Endothelial cell of umbilical vein (primary cell): ENCODE measurements at regions not wholly inside any gene's neighbourhood (a gene's known extent, or its start where the extent isn't known, plus 50 kb on each side); places are given as distances from the start of the nearest gene placed in this dataset.

Experiments
- BruUV-seq: library from RNA; stranded (reverse); fragments of 400-500 nt; replicated peaks from 2 replicates; lab custom pipeline; 2021; lab: Mats Ljungman, UMichigan
- CTCF ChIA-PET: fragments of 300-600, 350-600 bp; sonication (Branson Sonifier 250); formaldehyde crosslinking; loops from one replicate; lab custom pipeline; 2021; ENCODE audit warnings: antibody characterized with exemption, inconsistent platforms; lab: Charles Lee
- POLR2A ChIA-PET: fragments of 300-600, 350-600 bp; sonication (Branson Sonifier 250); formaldehyde crosslinking; loops from one replicate; lab custom pipeline; 2021; ENCODE audit warnings: antibody characterized with exemption, inconsistent platforms; lab: Charles Lee
- DNase-seq: peaks from one replicate; pipeline ENCODE4 v3.0.0-alpha.2; 2011; ENCODE audit warnings: low read depth, low spot score
- FAIRE-seq: peaks from 2 replicates; lab custom pipeline; 2011; peaks lifted over from hg19 to GRCh38; lab: Jason Lieb, UNC
- H2AFZ ChIP-seq: 2 replicates; pipeline ENCODE4 v1.6.0; 2012; ENCODE audit warnings: low read depth, low read length, control low read depth, inconsistent platforms
- H3K27ac ChIP-seq: 2 replicates; pipeline ENCODE4 v1.5.1; 2011; ENCODE audit warnings: low read depth, mild to moderate bottlenecking, control low read depth, low read length, moderate library complexity; ENCODE audit not compliant: insufficient read depth
- H3K27me3 ChIP-seq, 2 experiments: 2 replicates each; pipeline versions ENCODE4 v1.6.0 to v1.6.1; 2011; ENCODE audit warnings: low read length in 2 of 2, mixed read lengths in 1 of 2; ENCODE audit not compliant: control insufficient read depth in 2 of 2, insufficient read depth in 2 of 2
- H3K36me3 ChIP-seq, 2 experiments: 2 replicates in 1 of 2; 3 replicates in 1 of 2; pipeline ENCODE4 v1.5.1; 2011; ENCODE audit warnings: low read length in 2 of 2, mild to moderate bottlenecking in 1 of 2, moderate library complexity in 1 of 2; ENCODE audit not compliant: control insufficient read depth in 2 of 2, insufficient read depth in 2 of 2; ENCODE audit errors: extremely low read depth in 1 of 2
- H3K4me1 ChIP-seq: 3 replicates; pipeline ENCODE4 v1.5.1; 2011; ENCODE audit warnings: mild to moderate bottlenecking, low read length; ENCODE audit not compliant: control insufficient read depth, insufficient read depth; ENCODE audit errors: extremely low read depth
- H3K4me2 ChIP-seq: 2 replicates; pipeline ENCODE4 v1.6.1; 2011; ENCODE audit warnings: low read length, control low read depth, mixed read lengths; ENCODE audit not compliant: insufficient read depth
- H3K4me3 ChIP-seq, 3 experiments: fragments of 200-600 bp in 1 of 3; sonication (generic), shearing (Covaris generic) in 1 of 3; replicated peaks in 1 of 3; 2 replicates each; pipeline ENCODE4 v1.5.1; 2011 to 2016; ENCODE audit warnings: control low read depth in 3 of 3, low read length in 3 of 3, mild to moderate bottlenecking in 2 of 3, inconsistent platforms in 1 of 3, low read depth in 1 of 3, moderate library complexity in 1 of 3; ENCODE audit not compliant: insufficient read depth in 1 of 3
- H3K79me2 ChIP-seq: 2 replicates; pipeline ENCODE4 v1.6.0; 2012; ENCODE audit warnings: low read length, inconsistent platforms; ENCODE audit not compliant: control insufficient read depth, insufficient read depth
- H3K9ac ChIP-seq: replicated peaks from 2 replicates; pipeline ENCODE3; 2011; ENCODE audit warnings: low read length, control low read depth; ENCODE audit not compliant: insufficient read depth; ENCODE audit errors: extremely low read depth
- H3K9me1 ChIP-seq: replicated peaks from 3 replicates; pipeline ENCODE4 v1.6.0; 2011; ENCODE audit warnings: mild to moderate bottlenecking, low read length; ENCODE audit not compliant: control insufficient read depth, insufficient read depth; ENCODE audit errors: extremely low read depth
- H3K9me3 ChIP-seq: replicated peaks from 2 replicates; pipeline ENCODE4 v1.5.1; 2012; ENCODE audit warnings: low read length, inconsistent platforms; ENCODE audit not compliant: control insufficient read depth, insufficient read depth
- H4K20me1 ChIP-seq: replicated peaks from 2 replicates; pipeline ENCODE3; 2011; ENCODE audit warnings: mild to moderate bottlenecking, low read length; ENCODE audit not compliant: control insufficient read depth, insufficient read depth; ENCODE audit errors: extremely low read depth
- EZH2 ChIP-seq: IDR thresholded peaks from 2 replicates; pipeline ENCODE4 v1.6.1; 2012; ENCODE audit warnings: borderline replicate concordance, low read depth, mild to moderate bottlenecking, moderate library complexity, low read length, inconsistent platforms; ENCODE audit not compliant: severe bottlenecking
- FOS ChIP-seq: IDR thresholded peaks from 2 replicates; pipeline ENCODE4 v1.6.1; 2011; ENCODE audit warnings: mild to moderate bottlenecking, low read length, moderate library complexity, borderline replicate concordance; ENCODE audit not compliant: insufficient read depth
- GATA2 ChIP-seq: IDR thresholded peaks from 2 replicates; pipeline ENCODE4 v1.7.0; 2011; ENCODE audit warnings: low read depth, mild to moderate bottlenecking, moderate library complexity, mixed read lengths, low read length; ENCODE audit not compliant: insufficient read length, insufficient read depth
- JUN ChIP-seq: IDR thresholded peaks from 2 replicates; pipeline ENCODE4 v1.6.1; 2011; ENCODE audit warnings: borderline replicate concordance, low read depth; ENCODE audit not compliant: insufficient read length, insufficient read depth
- MYC ChIP-seq: IDR thresholded peaks from one replicate; pipeline ENCODE4 v1.6.1; 2011; ENCODE audit warnings: mild to moderate bottlenecking, low read depth, low read length
- POLR2A ChIP-seq: IDR thresholded peaks from 2 replicates; pipeline ENCODE4 v1.6.1; 2012; ENCODE audit warnings: low read depth, mild to moderate bottlenecking, control low read depth, low read length
- POLR2AphosphoS5 ChIP-seq: IDR thresholded peaks from 2 replicates; pipeline ENCODE4 v1.6.1; 2012; ENCODE audit warnings: low read depth, mild to moderate bottlenecking, control low read depth, low read length, moderate library complexity; ENCODE audit not compliant: insufficient read depth
- dilution Hi-C: fragments of 300-500 bp; cut with MboI; formaldehyde crosslinking; loops from one replicate; pipeline ENCODE4 v1.15.0; 2019; ENCODE audit warnings: low sequenced_read_pairs; ENCODE audit not compliant: extremely low pct_ligation_motif_present
- intact Hi-C: fragments of 100-400 bp; cut with micrococcal nuclease; formaldehyde crosslinking; loops from one replicate; pipeline ENCODE4 v1.10.0; 2022
- TF ChIP-seq, protein P1 (sequence below), 2 donors: IDR thresholded peaks; 1 replicate in 1 of 2; 2 replicates in 1 of 2; pipeline ENCODE4 v1.5.1; 2011; ENCODE audit warnings: low read length in 2 of 2, mild to moderate bottlenecking in 2 of 2, moderate library complexity in 2 of 2, control low read depth in 1 of 2, inconsistent platforms in 1 of 2, low read depth in 1 of 2; ENCODE audit not compliant: insufficient read depth in 1 of 2; ENCODE audit errors: extremely low read depth in 1 of 2
- TF ChIP-seq, protein P2 (sequence below): IDR thresholded peaks from 2 replicates; pipeline ENCODE4 v1.6.1; 2011; ENCODE audit not compliant: insufficient read depth, insufficient read length

- no peak overlapping the region for H3K4me3 ChIP-seq
- TF ChIP-seq POLR2AphosphoS5 (no peak), FOS (no peak), POLR2A (no peak), GATA2 (no peak), EZH2 (no peak)
- TF ChIP-seq, protein P1, sequence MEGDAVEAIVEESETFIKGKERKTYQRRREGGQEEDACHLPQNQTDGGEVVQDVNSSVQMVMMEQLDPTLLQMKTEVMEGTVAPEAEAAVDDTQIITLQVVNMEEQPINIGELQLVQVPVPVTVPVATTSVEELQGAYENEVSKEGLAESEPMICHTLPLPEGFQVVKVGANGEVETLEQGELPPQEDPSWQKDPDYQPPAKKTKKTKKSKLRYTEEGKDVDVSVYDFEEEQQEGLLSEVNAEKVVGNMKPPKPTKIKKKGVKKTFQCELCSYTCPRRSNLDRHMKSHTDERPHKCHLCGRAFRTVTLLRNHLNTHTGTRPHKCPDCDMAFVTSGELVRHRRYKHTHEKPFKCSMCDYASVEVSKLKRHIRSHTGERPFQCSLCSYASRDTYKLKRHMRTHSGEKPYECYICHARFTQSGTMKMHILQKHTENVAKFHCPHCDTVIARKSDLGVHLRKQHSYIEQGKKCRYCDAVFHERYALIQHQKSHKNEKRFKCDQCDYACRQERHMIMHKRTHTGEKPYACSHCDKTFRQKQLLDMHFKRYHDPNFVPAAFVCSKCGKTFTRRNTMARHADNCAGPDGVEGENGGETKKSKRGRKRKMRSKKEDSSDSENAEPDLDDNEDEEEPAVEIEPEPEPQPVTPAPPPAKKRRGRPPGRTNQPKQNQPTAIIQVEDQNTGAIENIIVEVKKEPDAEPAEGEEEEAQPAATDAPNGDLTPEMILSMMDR (IDR thresholded peaks at IDR 0.05; ENCODE audit: extremely low read depth in 1 of 2, insufficient read depth in 1 of 2, low read depth in 1 of 2, low read length in 2 of 2), result no peak
- TF ChIP-seq, protein P2, sequence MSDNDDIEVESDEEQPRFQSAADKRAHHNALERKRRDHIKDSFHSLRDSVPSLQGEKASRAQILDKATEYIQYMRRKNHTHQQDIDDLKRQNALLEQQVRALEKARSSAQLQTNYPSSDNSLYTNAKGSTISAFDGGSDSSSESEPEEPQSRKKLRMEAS, result no peak
- dilution Hi-C loops, result no loop called here
- H3K9ac ChIP-seq, result no peak overlapping the region
- no peak overlapping the region for H2AFZ ChIP-seq
- H3K79me2 ChIP-seq, result no peaks in the 10 kb centered on the region
- no peaks in the 10 kb centered on the region for H3K9me1 ChIP-seq
- no peak overlapping the region for H3K4me2 ChIP-seq
- H3K27ac ChIP-seq, result no peak overlapping the region
- BruUV-seq, result no TSS peak
- FAIRE-seq, result no peak
- no peaks in the 10 kb centered on the region for H3K36me3 ChIP-seq
- DNase-seq, result no peak
- ChIA-PET POLR2A (no interaction called here), CTCF (no interaction called here)
- H4K20me1 ChIP-seq, result no peaks in the 10 kb centered on the region
- intact Hi-C loops, result no loop called here
- no peaks in the 10 kb centered on the region for H3K27me3 ChIP-seq
- no peaks in the 10 kb centered on the region for H3K4me1 ChIP-seq
- no peaks in the 10 kb centered on the region for H3K9me3 ChIP-seq
These were observed 953.2 kb downstream of the DIAPH3 start for GRCh38 chr13:59210543-59210942.

DNA sequence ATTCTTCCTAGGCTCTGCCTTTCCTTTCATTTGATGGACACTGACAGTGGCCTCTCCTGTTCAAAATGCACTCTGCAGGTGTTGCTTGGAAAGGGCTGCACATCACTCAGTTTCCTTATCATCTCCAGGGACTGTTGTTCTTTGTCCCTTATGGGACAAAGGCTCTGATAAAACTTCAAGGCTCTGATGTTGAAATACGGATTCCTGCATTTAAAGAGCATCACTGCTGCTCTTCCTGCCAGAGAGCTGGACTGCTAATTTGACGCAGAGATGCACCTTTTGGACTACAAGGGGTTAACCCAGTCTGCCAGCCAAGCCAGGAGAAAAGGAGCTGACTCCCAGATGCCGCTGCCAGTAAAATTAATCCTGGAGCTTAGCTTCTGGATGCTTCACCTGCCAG, 952.1 kb downstream of the DIAPH3 start:
- no peaks in the 10 kb centered on the region for H3K9me1 ChIP-seq
- dilution Hi-C loops (no loop called here), intact Hi-C loops (no loop called here)
- no TSS peak for BruUV-seq
- H2AFZ ChIP-seq, result no peak overlapping the region
- no peak overlapping the region for H3K4me3 ChIP-seq
- DNase-seq (no peak), FAIRE-seq (no peak)
- no peak overlapping the region for H3K9ac ChIP-seq
- ChIA-PET POLR2A (no interaction called here), CTCF (no interaction called here)
- no peaks in the 10 kb centered on the region for H3K79me2 ChIP-seq
- H3K9me3 ChIP-seq, result no peaks in the 10 kb centered on the region
- no peak for TF ChIP-seq POLR2AphosphoS5
- TF ChIP-seq EZH2, result no peak
- TF ChIP-seq, protein P1 (IDR thresholded peaks at IDR 0.05; ENCODE audit: extremely low read depth in 1 of 2, insufficient read depth in 1 of 2, low read depth in 1 of 2, low read length in 2 of 2), result no peak
- TF ChIP-seq POLR2A, result no peak
- TF ChIP-seq GATA2, result no peak
- no peak for TF ChIP-seq JUN
- TF ChIP-seq FOS, result no peak
- TF ChIP-seq MYC, result no peak
- TF ChIP-seq, protein P2, result no peak
- H3K27me3 ChIP-seq, result no peaks in the 10 kb centered on the region
- no peaks in the 10 kb centered on the region for H3K4me1 ChIP-seq
- H3K4me2 ChIP-seq, result no peak overlapping the region
- H3K27ac ChIP-seq, result no peak overlapping the region
- no peaks in the 10 kb centered on the region for H3K36me3 ChIP-seq
- H4K20me1 ChIP-seq, result no peaks in the 10 kb centered on the region
